ENCODE measurements at regions not wholly inside any gene's neighbourhood (a gene's known extent, or its start where the extent isn't known, plus 50 kb on each side); places are given as distances from the start of the nearest gene placed in this dataset.

GRCh38 chr7:41046776-41047175 lies 656.1 kb downstream of the INHBA start:
- H3K4me2 ChIP-seq = no peak overlapping the region
- no peak overlapping the region for H3K9ac ChIP-seq
- no peaks in the 10 kb centered on the region for H3K4me1 ChIP-seq
- no peaks in the 10 kb centered on the region for H3K27me3 ChIP-seq
- no peak overlapping the region for H3K27ac ChIP-seq
- H3K36me3 ChIP-seq = no peaks in the 10 kb centered on the region
- no peak for TF ChIP-seq Cebpa-rat (IDR thresholded peaks at IDR 0.05)
- H3K4me3 ChIP-seq = no peak overlapping the region
- no peaks in the 10 kb centered on the region for H4K20me1 ChIP-seq
- H3K9me3 ChIP-seq = peaks cover 8% of the 10 kb centered on the region

- H4K20me1 ChIP-seq = no peaks in the 10 kb centered on the region
- no peaks in the 10 kb centered on the region for H3K36me3 ChIP-seq
- H3K9ac ChIP-seq = no peak overlapping the region
- peaks cover 8% of the 10 kb centered on the region for H3K9me3 ChIP-seq
- no peaks in the 10 kb centered on the region for H3K27me3 ChIP-seq
- H3K27ac ChIP-seq = no peak overlapping the region
- TF ChIP-seq Cebpa-rat (IDR thresholded peaks at IDR 0.05) = no peak
- no peak overlapping the region for H3K4me2 ChIP-seq
- no peaks in the 10 kb centered on the region for H3K4me1 ChIP-seq
- no peak overlapping the region for H3K4me3 ChIP-seq
Measured at GRCh38 chr7:41046221-41046761, 656.6 kb downstream of the INHBA start.

GRCh38 chr7:41045556-41046123 lies 657.2 kb downstream of the INHBA start:
- H3K27me3 ChIP-seq = no peaks in the 10 kb centered on the region
- H3K4me2 ChIP-seq = no peak overlapping the region
- H3K9ac ChIP-seq = no peak overlapping the region
- peaks cover 11% of the 10 kb centered on the region for H3K9me3 ChIP-seq
- no peaks in the 10 kb centered on the region for H4K20me1 ChIP-seq
- H3K4me1 ChIP-seq = no peaks in the 10 kb centered on the region
- no peak overlapping the region for H3K27ac ChIP-seq
- H3K4me3 ChIP-seq = no peak overlapping the region
- TF ChIP-seq Cebpa-rat (IDR thresholded peaks at IDR 0.05) = no peak
- H3K36me3 ChIP-seq = no peaks in the 10 kb centered on the region

GRCh38 chr7:41039981-41040380 lies 662.9 kb downstream of the INHBA start:
- Histone ChIP-seq H3K27ac (no peak overlapping the region), H3K4me1 (peaks cover 40% of the 10 kb centered on the region), H3K27me3 (no peaks in the 10 kb centered on the region), H3K4me3 (no peak overlapping the region), H3K9ac (no peak overlapping the region), H3K9me3 (peaks cover 11% of the 10 kb centered on the region), H3K36me3 (no peaks in the 10 kb centered on the region), H4K20me1 (no peaks in the 10 kb centered on the region), H3K4me2 (no peak overlapping the region)
- no peak for TF ChIP-seq Cebpa-rat (IDR thresholded peaks at IDR 0.05)

- TF ChIP-seq Cebpa-rat (IDR thresholded peaks at IDR 0.05) = no peak
- H4K20me1 ChIP-seq = no peaks in the 10 kb centered on the region
- no peak overlapping the region for H3K9ac ChIP-seq
- no peak overlapping the region for H3K27ac ChIP-seq
- no peaks in the 10 kb centered on the region for H3K36me3 ChIP-seq
- no peak overlapping the region for H3K4me3 ChIP-seq
- H3K9me3 ChIP-seq = peaks cover 11% of the 10 kb centered on the region
- H3K4me2 ChIP-seq = no peak overlapping the region
- H3K27me3 ChIP-seq = no peaks in the 10 kb centered on the region
- peaks cover 44% of the 10 kb centered on the region for H3K4me1 ChIP-seq
Measured at GRCh38 chr7:41039386-41039953, 663.4 kb downstream of the INHBA start.

- no peaks in the 10 kb centered on the region for H3K27me3 ChIP-seq
- H3K9me3 ChIP-seq = peaks cover 7% of the 10 kb centered on the region
Measured at GRCh38 chr7:41038211-41038610, 664.7 kb downstream of the INHBA start.

GRCh38 chr7:41037691-41038090 lies 665.2 kb downstream of the INHBA start:
- Histone ChIP-seq H3K27ac (no peak overlapping the region), H3K27me3 (no peaks in the 10 kb centered on the region), H3K36me3 (no peaks in the 10 kb centered on the region), H3K9me3 (0 out of 2 replicates have a peak, but pooled peaks cover 4% of the 10 kb centered on the region), H3K4me2 (peak overlapping the region; percentile 37; the same call in 1 of the 2 replicates), H3K4me1 (peaks cover 44% of the 10 kb centered on the region), H4K20me1 (no peaks in the 10 kb centered on the region), H3K4me3 (no peak overlapping the region), H3K9ac (no peak overlapping the region)
- no peak for TF ChIP-seq Cebpa-rat (IDR thresholded peaks at IDR 0.05)

More at GRCh38 chr7:41038211-41038610, 664.7 kb downstream of the INHBA start:
- no peaks in the 10 kb centered on the region for H3K36me3 ChIP-seq
- no peak overlapping the region for H3K4me3 ChIP-seq
- H3K9ac ChIP-seq = no peak overlapping the region
- H3K4me1 ChIP-seq = peaks cover 44% of the 10 kb centered on the region
- TF ChIP-seq Cebpa-rat (IDR thresholded peaks at IDR 0.05) = no peak
- peak overlapping the region; percentile 37 for H3K4me2 ChIP-seq
- H3K27ac ChIP-seq = no peak overlapping the region
- no peaks in the 10 kb centered on the region for H4K20me1 ChIP-seq

GRCh38 chr7:41035794-41036193 lies 667.1 kb downstream of the INHBA start:
- TF ChIP-seq Cebpa-rat (IDR thresholded peaks at IDR 0.05) = no peak
- Histone ChIP-seq H3K27ac (no peak overlapping the region), H3K4me3 (no peak overlapping the region), H3K4me2 (peak overlapping the region; percentile 80), H3K4me1 (peaks cover 44% of the 10 kb centered on the region), H4K20me1 (no peaks in the 10 kb centered on the region), H3K9me3 (no peaks in the 10 kb centered on the region), H3K36me3 (no peaks in the 10 kb centered on the region), H3K27me3 (no peaks in the 10 kb centered on the region), H3K9ac (no peak overlapping the region)

- no peaks in the 10 kb centered on the region for H4K20me1 ChIP-seq
- no peak overlapping the region for H3K9ac ChIP-seq
- H3K4me1 ChIP-seq = peaks cover 40% of the 10 kb centered on the region
- no peak overlapping the region for H3K27ac ChIP-seq
- no peaks in the 10 kb centered on the region for H3K27me3 ChIP-seq
- no peak overlapping the region for H3K4me3 ChIP-seq
- no peak overlapping the region for H3K4me2 ChIP-seq
- no peaks in the 10 kb centered on the region for H3K36me3 ChIP-seq
- H3K9me3 ChIP-seq = no peaks in the 10 kb centered on the region
- TF ChIP-seq Cebpa-rat (IDR thresholded peaks at IDR 0.05) = no peak
Measured at GRCh38 chr7:41033500-41033899, 669.4 kb downstream of the INHBA start.

GRCh38 chr7:41030673-41031072 lies 672.2 kb downstream of the INHBA start:
- TF ChIP-seq Cebpa-rat (IDR thresholded peaks at IDR 0.05) = no peak
- Histone ChIP-seq H4K20me1 (no peaks in the 10 kb centered on the region), H3K36me3 (no peaks in the 10 kb centered on the region), H3K4me3 (no peak overlapping the region), H3K4me1 (peaks cover 11% of the 10 kb centered on the region), H3K9me3 (no peaks in the 10 kb centered on the region), H3K4me2 (no peak overlapping the region), H3K9ac (no peak overlapping the region), H3K27me3 (no peaks in the 10 kb centered on the region), H3K27ac (no peak overlapping the region)
